Keratinocyte (primary cell): ENCODE measurements at regions not wholly inside any gene's neighbourhood (a gene's known extent, or its start where the extent isn't known, plus 50 kb on each side); places are given as distances from the start of the nearest gene placed in this dataset.
"Not testable (repeated sequence)": the region's sequence is repeated elsewhere in the genome, so short reads cannot be mapped to it uniquely, and the experiment has no call there.

Experiments used
- DNase-seq: peaks from one replicate; pipeline ENCODE4 v3.0.0-alpha.2; 2011; ENCODE audit warnings: low read depth, missing footprints, low spot score
- FAIRE-seq: peaks from 2 replicates; lab custom pipeline; 2011; peaks lifted over from hg19 to GRCh38; lab: Jason Lieb, UNC
- H2AFZ ChIP-seq: 2 replicates; pipeline ENCODE4 v1.6.0; 2012; ENCODE audit warnings: low read length, control low read depth, inconsistent platforms; ENCODE audit not compliant: control insufficient read depth
- H3K27ac ChIP-seq: 2 replicates; pipeline ENCODE4 v1.5.1; 2011; ENCODE audit warnings: low read length; ENCODE audit not compliant: control insufficient read depth, insufficient read depth
- H3K27me3 ChIP-seq: 3 replicates; pipeline ENCODE4 v1.6.0; 2011; ENCODE audit warnings: low read length; ENCODE audit not compliant: control insufficient read depth, insufficient read depth; ENCODE audit errors: extremely low read depth
- H3K36me3 ChIP-seq, 2 experiments: 2 replicates in 1 of 2; 3 replicates in 1 of 2; pipeline ENCODE4 v1.5.1; 2011; ENCODE audit warnings: low read length in 2 of 2, mild to moderate bottlenecking in 1 of 2; ENCODE audit not compliant: control insufficient read depth in 2 of 2, insufficient read depth in 2 of 2; ENCODE audit errors: extremely low read depth in 1 of 2
- H3K4me1 ChIP-seq: 3 replicates; pipeline ENCODE4 v1.5.1; 2011; ENCODE audit warnings: low read length; ENCODE audit not compliant: control insufficient read depth, insufficient read depth; ENCODE audit errors: extremely low read depth
- H3K4me2 ChIP-seq: 3 replicates; pipeline ENCODE4 v1.6.0; 2011; ENCODE audit warnings: low read depth, low read length; ENCODE audit not compliant: control insufficient read depth, insufficient read depth; ENCODE audit errors: extremely low read depth
- H3K4me3 ChIP-seq, 3 experiments: fragments of 200-600 bp in 1 of 3; sonication (generic) in 1 of 3; 2 replicates in 2 of 3; 3 replicates in 1 of 3; pipeline ENCODE4 v1.5.1; 2011 to 2016; ENCODE audit warnings: low read length in 3 of 3, mild to moderate bottlenecking in 3 of 3, control low read depth in 2 of 3, inconsistent platforms in 1 of 3, low read depth in 1 of 3, mixed read lengths in 1 of 3, mixed run types in 1 of 3, moderate library complexity in 1 of 3; ENCODE audit not compliant: control insufficient read depth in 2 of 3, insufficient read depth in 2 of 3; ENCODE audit errors: extremely low read depth in 1 of 3
- H3K79me2 ChIP-seq: 2 replicates; pipeline ENCODE4 v1.6.0; 2012; ENCODE audit warnings: low read length; ENCODE audit not compliant: control insufficient read depth, insufficient read depth
- H3K9ac ChIP-seq: 3 replicates; pipeline ENCODE4 v1.6.0; 2011; ENCODE audit warnings: low read length; ENCODE audit not compliant: control insufficient read depth, insufficient read depth; ENCODE audit errors: extremely low read depth
- H3K9me1 ChIP-seq: 3 replicates; pipeline ENCODE4 v1.6.0; 2011; ENCODE audit warnings: low read length; ENCODE audit not compliant: control insufficient read depth, insufficient read depth; ENCODE audit errors: extremely low read depth
- H3K9me3 ChIP-seq: 2 replicates; pipeline ENCODE4 v1.5.1; 2012; ENCODE audit warnings: low read depth, low read length; ENCODE audit not compliant: control insufficient read depth
- H4K20me1 ChIP-seq: 3 replicates; pipeline ENCODE4 v1.6.0; 2011; ENCODE audit warnings: low read length; ENCODE audit not compliant: control insufficient read depth, insufficient read depth; ENCODE audit errors: extremely low read depth
- EZH2 ChIP-seq: IDR thresholded peaks from one replicate; pipeline ENCODE4 v1.6.1; 2012; ENCODE audit warnings: inconsistent platforms, mild to moderate bottlenecking, low read length, moderate library complexity
- dilution Hi-C: fragments of 300-500 bp; cut with MboI; formaldehyde crosslinking; loops from one replicate; pipeline ENCODE4 v1.7.0; 2020; ENCODE audit warnings: low sequenced_read_pairs; ENCODE audit not compliant: extremely low pct_ligation_motif_present
- TF ChIP-seq, protein P1 (sequence below), 3 experiments: IDR thresholded peaks in 1 of 3; conservative IDR thresholded peaks in 1 of 3; optimal IDR thresholded peaks in 1 of 3; 2 replicates in 2 of 3; 3 replicates in 1 of 3; pipeline versions ENCODE3 to v1.5.1; 2011; ENCODE audit warnings: low read length in 3 of 3, mild to moderate bottlenecking in 3 of 3, moderate library complexity in 2 of 3, control low read depth in 1 of 3, inconsistent platforms in 1 of 3; ENCODE audit not compliant: insufficient read depth in 2 of 3; ENCODE audit errors: extremely low read depth in 1 of 3

GRCh38 chr7:69443136-69443535 is 155.1 kb upstream of the AUTS2 start:
- Histone ChIP-seq H3K27ac (no peak overlapping the region), H4K20me1 (no peaks in the 10 kb centered on the region), H3K36me3 (no peaks in the 10 kb centered on the region), H3K4me2 (no peak overlapping the region), H3K9me3 (peaks cover 3% of the 10 kb centered on the region), H3K79me2 (no peaks in the 10 kb centered on the region), H3K9ac (no peak overlapping the region), H3K4me1 (peaks cover 15% of the 10 kb centered on the region), H3K27me3 (no peaks in the 10 kb centered on the region), H3K4me3 (no peak overlapping the region), H2AFZ (no peak overlapping the region), H3K9me1 (no peaks in the 10 kb centered on the region)
- dilution Hi-C loops, result no loop called here
- TF ChIP-seq, protein P1, sequence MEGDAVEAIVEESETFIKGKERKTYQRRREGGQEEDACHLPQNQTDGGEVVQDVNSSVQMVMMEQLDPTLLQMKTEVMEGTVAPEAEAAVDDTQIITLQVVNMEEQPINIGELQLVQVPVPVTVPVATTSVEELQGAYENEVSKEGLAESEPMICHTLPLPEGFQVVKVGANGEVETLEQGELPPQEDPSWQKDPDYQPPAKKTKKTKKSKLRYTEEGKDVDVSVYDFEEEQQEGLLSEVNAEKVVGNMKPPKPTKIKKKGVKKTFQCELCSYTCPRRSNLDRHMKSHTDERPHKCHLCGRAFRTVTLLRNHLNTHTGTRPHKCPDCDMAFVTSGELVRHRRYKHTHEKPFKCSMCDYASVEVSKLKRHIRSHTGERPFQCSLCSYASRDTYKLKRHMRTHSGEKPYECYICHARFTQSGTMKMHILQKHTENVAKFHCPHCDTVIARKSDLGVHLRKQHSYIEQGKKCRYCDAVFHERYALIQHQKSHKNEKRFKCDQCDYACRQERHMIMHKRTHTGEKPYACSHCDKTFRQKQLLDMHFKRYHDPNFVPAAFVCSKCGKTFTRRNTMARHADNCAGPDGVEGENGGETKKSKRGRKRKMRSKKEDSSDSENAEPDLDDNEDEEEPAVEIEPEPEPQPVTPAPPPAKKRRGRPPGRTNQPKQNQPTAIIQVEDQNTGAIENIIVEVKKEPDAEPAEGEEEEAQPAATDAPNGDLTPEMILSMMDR (optimal IDR thresholded peaks at IDR 0.05 in 1 of 3, IDR thresholded peaks at IDR 0.05 in 1 of 3, conservative IDR thresholded peaks at IDR 0.05 in 1 of 3; ENCODE audit: extremely low read depth in 1 of 3, insufficient read depth in 2 of 3, low read length in 3 of 3), result no peak
- TF ChIP-seq EZH2, result no peak
- FAIRE-seq (no peak), DNase-seq (no peak)

GRCh38 chr7:69445541-69445940 is 152.7 kb upstream of the AUTS2 start:
- no peaks in the 10 kb centered on the region for H3K9me1 ChIP-seq
- FAIRE-seq (no peak), DNase-seq (no peak)
- no peaks in the 10 kb centered on the region for H4K20me1 ChIP-seq
- dilution Hi-C loops, result no loop called here
- no peaks in the 10 kb centered on the region for H3K79me2 ChIP-seq
- TF ChIP-seq, protein P1 (optimal IDR thresholded peaks at IDR 0.05 in 1 of 3, IDR thresholded peaks at IDR 0.05 in 1 of 3, conservative IDR thresholded peaks at IDR 0.05 in 1 of 3; ENCODE audit: extremely low read depth in 1 of 3, insufficient read depth in 2 of 3, low read length in 3 of 3), result no peak
- no peak for TF ChIP-seq EZH2
- H3K27ac ChIP-seq, result no peak overlapping the region
- no peaks in the 10 kb centered on the region for H3K36me3 ChIP-seq
- peaks cover 4% of the 10 kb centered on the region for H3K4me1 ChIP-seq
- H2AFZ ChIP-seq, result no peak overlapping the region
- H3K4me3 ChIP-seq, result no peak overlapping the region
- H3K27me3 ChIP-seq, result no peaks in the 10 kb centered on the region
- no peak overlapping the region for H3K9ac ChIP-seq
- no peaks in the 10 kb centered on the region for H3K9me3 ChIP-seq
- H3K4me2 ChIP-seq, result no peak overlapping the region

DNA sequence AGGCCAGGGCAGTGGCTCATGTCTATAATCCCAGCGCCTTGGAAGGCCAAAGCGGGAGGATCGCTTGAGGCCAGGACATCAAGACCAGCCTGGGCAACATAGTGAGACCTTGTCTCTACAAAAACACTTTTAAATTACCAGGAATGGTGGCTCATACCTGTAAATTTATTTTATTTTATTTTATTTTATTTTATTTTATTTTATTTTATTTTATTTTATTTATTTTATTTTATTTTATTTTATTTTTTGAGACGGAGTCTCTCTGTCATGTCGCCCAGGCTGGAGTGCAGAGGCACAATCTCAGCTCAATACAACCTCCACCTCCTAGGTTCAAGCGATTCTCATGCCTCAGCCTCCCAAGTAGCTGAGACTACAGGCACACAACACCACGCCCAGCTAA is 152.1 kb upstream of the AUTS2 start:
- H3K4me2 ChIP-seq, H3K9me1 ChIP-seq, H3K27me3 ChIP-seq, H3K9ac ChIP-seq, DNase-seq, H3K36me3 ChIP-seq, dilution Hi-C loops, H3K4me1 ChIP-seq, H2AFZ ChIP-seq, H3K79me2 ChIP-seq, H4K20me1 ChIP-seq, FAIRE-seq, H3K9me3 ChIP-seq, H3K4me3 ChIP-seq, H3K27ac ChIP-seq: not testable (repeated sequence)
